GM23338 (cell line): ENCODE measurements at regions not wholly inside any gene's neighbourhood (a gene's known extent, or its start where the extent isn't known, plus 50 kb on each side); places are given as distances from the start of the nearest gene placed in this dataset.

ENCODE experiments used
- ATAC-seq: fragments of 200-7000 bp; cut with Tn5 transposase; 3 replicates; pipeline ENCODE4 v1.9.1; 2020
- DNase-seq: peaks from one replicate; pipeline ENCODE4 v3.0.0-alpha.2; 2015; ENCODE audit warnings: low spot score
- H2AFZ ChIP-seq: fragments of 200-600 bp; sonication (generic); 2 replicates; pipeline ENCODE4 v1.8.0; 2016; ENCODE audit warnings: antibody characterized with exemption, mild to moderate bottlenecking, moderate library complexity
- H3F3A ChIP-seq: fragments of 200-600 bp; sonication (generic); replicated peaks from 2 replicates; pipeline ENCODE4 v1.8.0; 2017; ENCODE audit warnings: antibody characterized with exemption, mixed run types, low read depth
- H3K27ac ChIP-seq: fragments of 200-600 bp; sonication (generic); 2 replicates; pipeline ENCODE4 v1.6.1; 2016; ENCODE audit warnings: low read depth
- H3K27me3 ChIP-seq: fragments of 200-600 bp; sonication (generic); 2 replicates; pipeline ENCODE4 v1.8.0; 2016; ENCODE audit warnings: mild to moderate bottlenecking, mixed run types, moderate library complexity; ENCODE audit not compliant: insufficient read depth
- H3K36me3 ChIP-seq: fragments of 200-600 bp; sonication (generic); 2 replicates; pipeline ENCODE4 v1.8.0; 2016; ENCODE audit warnings: mild to moderate bottlenecking; ENCODE audit not compliant: insufficient read depth
- H3K4me1 ChIP-seq: fragments of 200-600 bp; sonication (generic); 2 replicates; pipeline ENCODE4 v1.8.0; 2016; ENCODE audit warnings: mild to moderate bottlenecking, moderate library complexity; ENCODE audit not compliant: insufficient read depth
- H3K4me2 ChIP-seq: fragments of 200-600 bp; sonication (generic); 2 replicates; pipeline ENCODE4 v1.7.1; 2017; ENCODE audit warnings: mixed run types
- H3K4me3 ChIP-seq: fragments of 200-600 bp; sonication (generic); 2 replicates; pipeline ENCODE4 v1.6.1; 2016; ENCODE audit warnings: mixed run types
- H3K79me2 ChIP-seq: fragments of 200-600 bp; sonication (generic); replicated peaks from 2 replicates; pipeline ENCODE4 v1.8.0; 2017; ENCODE audit warnings: mild to moderate bottlenecking; ENCODE audit not compliant: insufficient read depth
- H3K9me2 ChIP-seq: fragments of 200-600 bp; sonication (generic); 2 replicates; pipeline ENCODE4 v1.8.0; 2017; ENCODE audit not compliant: insufficient read depth
- H4K20me1 ChIP-seq: fragments of 200-600 bp; sonication (generic); replicated peaks from 2 replicates; pipeline ENCODE4 v1.8.0; 2017; ENCODE audit warnings: mild to moderate bottlenecking; ENCODE audit not compliant: insufficient read depth
- H3K27ac Mint-ChIP-seq: 2 replicates; pipeline ENCODE4 v1.8.0; 2020; ENCODE audit warnings: inconsistent platforms, mild to moderate bottlenecking, moderate library complexity, mixed read lengths
- H3K27me3 Mint-ChIP-seq: 3 replicates; pipeline ENCODE4 v1.8.0; 2022; ENCODE audit warnings: low read depth, mild to moderate bottlenecking, moderate library complexity, mixed read lengths, inconsistent platforms; ENCODE audit not compliant: insufficient read depth, poor library complexity
- H3K36me3 Mint-ChIP-seq: 3 replicates; pipeline ENCODE4 v1.8.0; 2021; ENCODE audit warnings: low read depth, mild to moderate bottlenecking, inconsistent platforms, moderate library complexity, mixed read lengths
- H3K4me1 Mint-ChIP-seq: 3 replicates; pipeline ENCODE4 v1.8.0; 2020; ENCODE audit warnings: mild to moderate bottlenecking, inconsistent platforms, mixed read lengths
- H3K4me3 Mint-ChIP-seq: 3 replicates; pipeline ENCODE4 v1.8.0; 2021; ENCODE audit warnings: moderate library complexity, mild to moderate bottlenecking, inconsistent platforms, mixed read lengths
- H3K9me3 Mint-ChIP-seq: 3 replicates; pipeline ENCODE4 v1.8.0; 2020; ENCODE audit warnings: moderate library complexity, mild to moderate bottlenecking, inconsistent platforms, mixed read lengths
- CREB1 ChIP-seq: fragments of 250-450 bp; sonication (Bioruptor Pico); IDR thresholded peaks from 2 replicates; pipeline ENCODE4 v1.5.0; 2020; ENCODE audit warnings: low read depth, mild to moderate bottlenecking, moderate library complexity
- CTCF ChIP-seq, 2 experiments: fragments of 200-600 bp in 1 of 2; sonication (generic) in 1 of 2; conservative IDR thresholded peaks; 2 replicates each; pipeline versions ENCODE4 v1.5.1 to v1.6.1; 2016 to 2017; ENCODE audit warnings: antibody characterized with exemption in 2 of 2, low read depth in 2 of 2, mild to moderate bottlenecking in 2 of 2, moderate library complexity in 1 of 2
- EZH2phosphoT487 ChIP-seq: fragments of 200-600 bp; sonication (generic); IDR thresholded peaks from one replicate; pipeline ENCODE4 v1.8.1; 2018; ENCODE audit warnings: antibody characterized with exemption; ENCODE audit not compliant: unreplicated experiment
- JUNB ChIP-seq: IDR thresholded peaks from one replicate; pipeline ENCODE4 v1.6.1; 2016; ENCODE audit warnings: antibody characterized with exemption; ENCODE audit not compliant: unreplicated experiment
- ZNF114 ChIP-seq: fragments of 250-450 bp; sonication (Bioruptor Pico); IDR thresholded peaks from 2 replicates; pipeline ENCODE4 v1.5.0; 2020; ENCODE audit warnings: mild to moderate bottlenecking, moderate library complexity
- ZNF331 ChIP-seq: fragments of 250-450 bp; sonication (Bioruptor Pico); IDR thresholded peaks from 2 replicates; pipeline ENCODE4 v1.5.0; 2020; ENCODE audit warnings: low read depth, mild to moderate bottlenecking, moderate library complexity
- ZNF462 ChIP-seq: fragments of 250-450 bp; sonication (Bioruptor Pico); IDR thresholded peaks from 2 replicates; pipeline ENCODE4 v1.5.0; 2020; ENCODE audit warnings: mild to moderate bottlenecking, moderate library complexity

- Histone ChIP-seq H3K4me2 (no peak overlapping the region), H3K79me2 (no peaks in the 10 kb centered on the region), H3K27ac (no peak overlapping the region), H3F3A (no peaks in the 10 kb centered on the region), H3K4me1 (peaks cover 5% of the 10 kb centered on the region; the same call in 1 of the 2 replicates), H2AFZ (no peak overlapping the region), H4K20me1 (no peaks in the 10 kb centered on the region), H3K36me3 (no peaks in the 10 kb centered on the region; the same call in 1 of the 2 replicates), H3K9me2 (peaks cover 16% of the 10 kb centered on the region), H3K27me3 (no peaks in the 10 kb centered on the region), H3K4me3 (no peak overlapping the region)
- H3K4me1 Mint-ChIP-seq = peaks cover 6% of the 10 kb centered on the region
- H3K27ac Mint-ChIP-seq = no peak overlapping the region
- ATAC-seq (no peak), DNase-seq (no peak)
- TF ChIP-seq ZNF114 = no peak
- TF ChIP-seq ZNF331 (CRISPR knock-in tag) = no peak
- TF ChIP-seq CREB1 = no peak
- no peak for TF ChIP-seq CTCF (conservative IDR thresholded peaks at IDR 0.05; ENCODE audit: low read depth in 2 of 2)
- no peak for TF ChIP-seq EZH2phosphoT487
- no peak for TF ChIP-seq JUNB
- no peak for TF ChIP-seq ZNF462 (CRISPR knock-in tag)
- peaks cover 5% of the 10 kb centered on the region for H3K27me3 Mint-ChIP-seq
- H3K9me3 Mint-ChIP-seq = peaks cover 15% of the 10 kb centered on the region
- peaks cover 13% of the 10 kb centered on the region for H3K36me3 Mint-ChIP-seq
- H3K4me3 Mint-ChIP-seq = no peak overlapping the region
These were observed 130.7 kb upstream of the CHRM3 start for GRCh38 chr1:239255628-239256160.
